Uterus (tissue), 3 donors: ENCODE measurements at regions not wholly inside any gene's neighbourhood (a gene's known extent, or its start where the extent isn't known, plus 50 kb on each side); places are given as distances from the start of the nearest gene placed in this dataset.

Experiments
- DNase-seq, 2 donors: peaks; one replicate each; pipeline ENCODE4 v3.0.0-alpha.2; 2019 to 2020
- H3K27ac ChIP-seq, 2 donors: fragments of 200-600 bp; sonication (generic); 1 replicate in 1 of 2; 2 replicates in 1 of 2; pipeline ENCODE4 v1.5.1; 2016 to 2018
- H3K27me3 ChIP-seq, 2 donors: fragments of 200-600 bp; sonication (generic); one replicate each; pipeline ENCODE4 v1.5.1; 2018 to 2019; ENCODE audit warnings: control low read depth in 1 of 2
- H3K36me3 ChIP-seq, 2 donors: fragments of 200-600 bp; sonication (generic); one replicate each; pipeline ENCODE4 v1.5.1; 2019; ENCODE audit warnings: control low read depth in 1 of 2
- H3K4me1 ChIP-seq, 2 donors: fragments of 200-600 bp; sonication (generic); one replicate each; pipeline ENCODE4 v1.5.1; 2018 to 2019; ENCODE audit warnings: control low read depth in 1 of 2
- H3K4me3 ChIP-seq, 2 donors: fragments of 200-600 bp; sonication (generic); 1 replicate in 1 of 2; 2 replicates in 1 of 2; pipeline ENCODE4 v1.5.1; 2018 to 2019; ENCODE audit warnings: mild to moderate bottlenecking in 1 of 2
- H3K9me3 ChIP-seq, 2 donors: fragments of 200-600 bp; sonication (generic); one replicate each; pipeline ENCODE4 v1.5.1; 2019; ENCODE audit warnings: control low read depth in 1 of 2
- POLR2A ChIP-seq, 2 donors: fragments of 450-650 bp; IDR thresholded peaks; one replicate each; pipeline ENCODE4 v1.6.1; 2016; ENCODE audit warnings: antibody characterized with exemption in 2 of 2, mild to moderate bottlenecking in 1 of 2, moderate library complexity in 1 of 2
- intact Hi-C: fragments of 100-400 bp; cut with DNase I; formaldehyde crosslinking; loops from one replicate; pipeline ENCODE4 v1.15.1; 2023; ENCODE audit warnings: low total_unique reads
- TF ChIP-seq, protein P1 (sequence below), 4 experiments: fragments of 200-600 bp in 2 of 4; fragments of 450-650 bp in 2 of 4; sonication (generic) in 2 of 4; IDR thresholded peaks; one replicate each; pipeline ENCODE4 v1.5.1; 2016 to 2019; ENCODE audit warnings: antibody characterized with exemption in 4 of 4, mild to moderate bottlenecking in 2 of 4, moderate library complexity in 1 of 4
- donor health status: DM: yes; HTN: yes; CAD: no.

DNA sequence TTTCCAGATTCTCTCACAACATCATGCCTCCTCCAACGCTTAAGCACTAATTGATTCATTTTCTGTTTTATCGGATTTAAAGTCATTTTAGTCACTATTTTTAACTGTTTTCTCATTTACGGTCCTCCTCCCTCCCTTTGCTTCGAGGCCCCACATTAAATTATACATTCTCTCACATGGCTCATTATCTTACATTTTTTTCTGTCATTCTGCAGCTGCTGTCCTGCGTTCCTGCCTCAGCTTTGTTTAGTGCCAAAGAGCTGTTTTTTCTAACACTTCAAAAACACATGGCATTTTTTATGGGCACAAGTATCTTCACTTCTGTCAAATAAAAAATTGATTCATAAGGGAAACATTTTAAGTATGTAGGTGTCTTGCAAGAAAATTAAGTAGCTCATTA lies 130.1 kb upstream of the FST start:
- H3K9me3 ChIP-seq: no peaks in the 10 kb centered on the region
- intact Hi-C loops: no loop called here
- H3K4me3 ChIP-seq: no peak overlapping the region

DNA sequence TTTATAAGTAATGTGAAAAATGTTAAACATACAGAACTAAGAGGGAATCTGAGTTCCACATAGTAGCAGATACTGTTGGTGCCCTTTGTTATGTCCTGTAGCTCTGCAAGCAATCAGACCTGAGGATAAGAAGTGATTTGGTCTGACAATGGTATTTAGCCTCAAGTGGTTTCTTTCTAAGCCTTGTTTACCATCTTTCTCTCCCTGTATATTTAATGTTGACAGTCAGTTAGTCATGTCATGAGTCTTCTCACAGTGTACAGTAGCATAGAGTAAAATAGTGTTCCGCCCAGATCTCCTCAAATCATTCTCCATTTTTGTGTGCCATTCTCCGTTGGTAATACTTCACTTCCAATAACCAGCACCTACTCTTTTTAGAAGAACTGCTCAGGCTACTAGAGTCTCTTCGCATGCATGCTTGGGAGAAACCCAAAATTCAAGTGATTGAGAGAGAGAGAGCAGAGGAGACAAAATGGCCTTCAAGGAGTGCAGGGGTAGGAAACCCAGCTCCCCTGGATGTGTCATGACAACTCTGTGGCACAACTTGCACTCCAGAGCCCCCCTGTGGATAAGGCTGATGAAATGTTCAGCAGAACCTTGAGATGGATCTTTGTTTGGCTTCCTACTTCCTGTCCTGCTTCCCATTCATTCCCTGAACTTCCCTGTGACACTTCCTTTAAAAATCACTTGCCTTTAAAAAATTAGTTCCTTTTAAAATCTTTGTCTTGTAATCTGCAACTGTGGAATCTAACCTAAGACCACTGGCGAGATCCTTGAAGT lies 129.2 kb upstream of the FST start:
- Histone ChIP-seq H3K4me1 (no peaks in the 10 kb centered on the region), H3K4me3 (no peak overlapping the region), H3K27me3 (no peaks in the 10 kb centered on the region), H3K9me3 (no peaks in the 10 kb centered on the region), H3K36me3 (no peaks in the 10 kb centered on the region), H3K27ac (no peak overlapping the region)
- intact Hi-C loops: no loop called here
- no peak for TF ChIP-seq POLR2A (IDR thresholded peaks at IDR 0.05)
- TF ChIP-seq, protein P1, sequence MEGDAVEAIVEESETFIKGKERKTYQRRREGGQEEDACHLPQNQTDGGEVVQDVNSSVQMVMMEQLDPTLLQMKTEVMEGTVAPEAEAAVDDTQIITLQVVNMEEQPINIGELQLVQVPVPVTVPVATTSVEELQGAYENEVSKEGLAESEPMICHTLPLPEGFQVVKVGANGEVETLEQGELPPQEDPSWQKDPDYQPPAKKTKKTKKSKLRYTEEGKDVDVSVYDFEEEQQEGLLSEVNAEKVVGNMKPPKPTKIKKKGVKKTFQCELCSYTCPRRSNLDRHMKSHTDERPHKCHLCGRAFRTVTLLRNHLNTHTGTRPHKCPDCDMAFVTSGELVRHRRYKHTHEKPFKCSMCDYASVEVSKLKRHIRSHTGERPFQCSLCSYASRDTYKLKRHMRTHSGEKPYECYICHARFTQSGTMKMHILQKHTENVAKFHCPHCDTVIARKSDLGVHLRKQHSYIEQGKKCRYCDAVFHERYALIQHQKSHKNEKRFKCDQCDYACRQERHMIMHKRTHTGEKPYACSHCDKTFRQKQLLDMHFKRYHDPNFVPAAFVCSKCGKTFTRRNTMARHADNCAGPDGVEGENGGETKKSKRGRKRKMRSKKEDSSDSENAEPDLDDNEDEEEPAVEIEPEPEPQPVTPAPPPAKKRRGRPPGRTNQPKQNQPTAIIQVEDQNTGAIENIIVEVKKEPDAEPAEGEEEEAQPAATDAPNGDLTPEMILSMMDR (IDR thresholded peaks at IDR 0.05): no peak
- no peak for DNase-seq

More for the DNA sequence above, 130.1 kb upstream of the FST start:
- Histone ChIP-seq H3K4me1 (no peaks in the 10 kb centered on the region), H3K27ac (no peak overlapping the region), H3K36me3 (no peaks in the 10 kb centered on the region), H3K27me3 (no peaks in the 10 kb centered on the region)
- no peak for TF ChIP-seq POLR2A (IDR thresholded peaks at IDR 0.05)
- TF ChIP-seq, protein P1 (IDR thresholded peaks at IDR 0.05): no peak
- no peak for DNase-seq

DNA sequence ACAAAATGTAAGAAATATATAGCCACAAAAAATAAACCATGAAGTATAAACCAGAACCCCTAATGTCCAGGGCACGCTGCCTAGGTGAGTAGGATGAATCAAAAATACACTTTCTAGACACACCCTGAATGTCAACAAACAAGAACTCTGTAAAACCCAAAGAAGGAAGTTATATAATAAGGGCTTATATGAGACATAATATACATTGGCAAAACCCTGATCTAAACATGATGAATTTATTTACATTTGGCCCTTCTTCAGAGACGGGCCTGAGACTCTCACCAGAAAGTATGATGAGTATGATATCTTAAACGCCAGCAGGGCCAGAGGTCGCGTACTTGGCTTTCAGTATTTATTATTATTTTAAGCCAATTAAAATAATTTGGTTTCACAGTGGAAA lies 125.1 kb upstream of the FST start:
- intact Hi-C loops: no loop called here
- no peaks in the 10 kb centered on the region for H3K36me3 ChIP-seq
- TF ChIP-seq, protein P1 (IDR thresholded peaks at IDR 0.05): no peak
- no peak for TF ChIP-seq POLR2A (IDR thresholded peaks at IDR 0.05)
- H3K27me3 ChIP-seq: no peaks in the 10 kb centered on the region
- H3K27ac ChIP-seq: no peak overlapping the region
- H3K4me3 ChIP-seq: no peak overlapping the region
- no peak for DNase-seq
- no peaks in the 10 kb centered on the region for H3K4me1 ChIP-seq
- no peaks in the 10 kb centered on the region for H3K9me3 ChIP-seq

DNA sequence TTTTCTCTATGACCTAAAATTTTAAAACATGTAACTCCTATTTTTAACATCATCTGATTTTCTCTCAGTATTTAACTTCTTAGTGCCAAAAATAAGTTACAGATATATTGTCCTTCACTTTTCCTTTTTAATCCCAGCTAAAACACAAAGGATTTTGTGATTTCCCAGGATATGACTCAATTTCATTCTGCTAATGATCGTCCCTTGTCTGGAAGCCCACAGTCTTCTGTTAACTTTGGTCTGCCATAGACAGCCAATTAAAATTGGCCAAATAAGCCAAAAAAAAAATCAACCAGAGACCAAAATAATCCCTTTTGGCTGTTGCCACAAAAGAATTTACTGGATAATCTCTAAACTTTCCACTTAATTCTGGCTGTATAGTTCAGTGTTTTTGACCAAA lies 124.5 kb upstream of the FST start:
- intact Hi-C loops: no loop called here
- no peaks in the 10 kb centered on the region for H3K27me3 ChIP-seq
- H3K4me1 ChIP-seq: no peaks in the 10 kb centered on the region
- no peaks in the 10 kb centered on the region for H3K36me3 ChIP-seq
- TF ChIP-seq POLR2A (IDR thresholded peaks at IDR 0.05): no peak
- TF ChIP-seq, protein P1 (IDR thresholded peaks at IDR 0.05): no peak
- H3K4me3 ChIP-seq: no peak overlapping the region
- H3K9me3 ChIP-seq: no peaks in the 10 kb centered on the region
- H3K27ac ChIP-seq: no peak overlapping the region
- no peak for DNase-seq

DNA sequence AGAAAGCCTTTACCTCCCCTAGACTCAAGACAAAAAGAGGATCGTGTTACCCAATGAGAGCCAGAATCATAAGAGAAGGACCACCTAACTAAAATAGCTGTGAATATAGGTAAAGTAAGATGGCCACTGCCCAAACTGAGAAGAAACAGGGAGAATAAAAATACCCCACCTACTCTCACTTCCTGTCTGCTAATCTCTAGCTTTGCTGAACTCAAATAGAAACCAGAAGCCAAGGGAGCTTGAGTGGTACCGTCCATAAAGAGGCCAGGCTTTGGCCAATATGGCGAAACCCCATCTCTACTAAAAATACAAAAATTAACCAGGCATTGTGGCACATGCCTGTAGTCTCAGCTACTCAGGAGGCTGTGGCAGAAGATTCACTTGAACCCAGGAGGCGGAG lies 123.0 kb upstream of the FST start:
- no peak overlapping the region for H3K27ac ChIP-seq
- H3K36me3 ChIP-seq: no peaks in the 10 kb centered on the region
- H3K27me3 ChIP-seq: no peaks in the 10 kb centered on the region
- H3K4me1 ChIP-seq: no peaks in the 10 kb centered on the region
- no peak for DNase-seq
- no peaks in the 10 kb centered on the region for H3K9me3 ChIP-seq
- intact Hi-C loops: no loop called here
- no peak for TF ChIP-seq POLR2A (IDR thresholded peaks at IDR 0.05)
- TF ChIP-seq, protein P1 (IDR thresholded peaks at IDR 0.05): no peak
- H3K4me3 ChIP-seq: no peak overlapping the region
